HG02571 (cell line): ENCODE measurements at regions not wholly inside any gene's neighbourhood (a gene's known extent, or its start where the extent isn't known, plus 50 kb on each side); places are given as distances from the start of the nearest gene placed in this dataset.
"Not testable (repeated sequence)": the region's sequence is repeated elsewhere in the genome, so short reads cannot be mapped to it uniquely, and the experiment has no call there.

ENCODE experiments used
- ATAC-seq: cut with Tn5 transposase; IDR thresholded peaks from one replicate; pipeline ENCODE4 v1.9.1; 2021; ENCODE audit warnings: mild to moderate bottlenecking, moderate library complexity; ENCODE audit not compliant: unreplicated experiment

GRCh38 chr4:86478151-86478550, 116.0 kb upstream of the PTPN13 start:
- not testable (repeated sequence) for ATAC-seq

- no peak for ATAC-seq
Measured at GRCh38 chr4:86481440-86481839, 112.7 kb upstream of the PTPN13 start.

GRCh38 chr4:86482306-86483172, 111.6 kb upstream of the PTPN13 start:
- ATAC-seq = no peak

- ATAC-seq = no peak
Measured at GRCh38 chr4:86483173-86483490, 111.0 kb upstream of the PTPN13 start.

GRCh38 chr4:86483773-86484172, 110.3 kb upstream of the PTPN13 start:
- no peak for ATAC-seq

GRCh38 chr4:86484241-86484640, 109.9 kb upstream of the PTPN13 start:
- no peak for ATAC-seq

GRCh38 chr4:86487738-86488348, 106.3 kb upstream of the PTPN13 start:
- no peak for ATAC-seq

- ATAC-seq = no peak
Measured at GRCh38 chr4:86493460-86493859, 100.7 kb upstream of the PTPN13 start.

GRCh38 chr4:86496094-86497080, 97.7 kb upstream of the PTPN13 start:
- no peak for ATAC-seq

- no peak for ATAC-seq
Measured at GRCh38 chr4:86497131-86497530, 97.0 kb upstream of the PTPN13 start.

- peak; percentile 91 for ATAC-seq
Measured at GRCh38 chr4:86497980-86498862, 95.9 kb upstream of the PTPN13 start.

- ATAC-seq = no peak
Measured at GRCh38 chr4:86498863-86499166, 95.3 kb upstream of the PTPN13 start.

- no peak for ATAC-seq
Measured at GRCh38 chr4:86500527-86500926, 93.6 kb upstream of the PTPN13 start.

- no peak for ATAC-seq
Measured at GRCh38 chr4:86502081-86502480, 92.0 kb upstream of the PTPN13 start.

- ATAC-seq = no peak
Measured at GRCh38 chr4:86506591-86506990, 87.5 kb upstream of the PTPN13 start.

GRCh38 chr4:86508436-86508835, 85.7 kb upstream of the PTPN13 start:
- no peak for ATAC-seq

- no peak for ATAC-seq
Measured at GRCh38 chr4:86511590-86511989, 82.5 kb upstream of the PTPN13 start.

GRCh38 chr4:86512631-86513030, 81.5 kb upstream of the PTPN13 start:
- no peak for ATAC-seq

GRCh38 chr4:86515963-86516362, 78.2 kb upstream of the PTPN13 start:
- not testable (repeated sequence) for ATAC-seq

- no peak for ATAC-seq
Measured at GRCh38 chr4:86521373-86521969, 72.6 kb upstream of the PTPN13 start.
